HepG2 (cell line): ENCODE measurements at regions not wholly inside any gene's neighbourhood (a gene's known extent, or its start where the extent isn't known, plus 50 kb on each side); places are given as distances from the start of the nearest gene placed in this dataset.

Experiments
- ATAC-seq: fragments of 200-7000 bp; cut with Tn5 transposase; 3 replicates; pipeline ENCODE4 v1.9.1; 2020; ENCODE audit warnings: mild to moderate bottlenecking, moderate library complexity
- BruUV-seq: library from RNA; stranded (reverse); fragments of 400-500 nt; replicated peaks from 2 replicates; lab custom pipeline; 2021; lab: Mats Ljungman, UMichigan
- CTCF ChIA-PET: fragments of 300-600 bp; formaldehyde crosslinking; extraction: SDS; loops from one replicate; lab custom pipeline; 2021; ENCODE audit warnings: low total read pairs, inconsistent platforms, low intra/inter-chr PET ratio; lab: Yijun Ruan, JAX
- POLR2A ChIA-PET: fragments of 350-600 bp; sonication (Branson Sonifier 250); formaldehyde crosslinking; loops from one replicate; lab custom pipeline; 2020; ENCODE audit warnings: antibody characterized with exemption, inconsistent platforms; lab: Yijun Ruan, JAX
- DNase-seq: peaks from one replicate; pipeline ENCODE4 v3.0.0-alpha.2; 2015; ENCODE audit warnings: low spot score
- FAIRE-seq: peaks from 3 replicates; lab custom pipeline; 2011; peaks lifted over from hg19 to GRCh38; lab: Jason Lieb, UNC
- H2AFZ ChIP-seq: one replicate; pipeline ENCODE4 v1.6.1; 2011; ENCODE audit warnings: low read length, inconsistent platforms
- H3K27ac ChIP-seq: fragments of 300-600 bp; 3 replicates; pipeline ENCODE4 v1.8.0; 2011; ENCODE audit warnings: mixed run types, mild to moderate bottlenecking, mixed read lengths, low read length, inconsistent platforms; ENCODE audit not compliant: insufficient read depth; ENCODE audit errors: extremely low read length
- H3K27me3 ChIP-seq, 2 experiments: fragments of 200-600 bp in 1 of 2; 2 replicates in 1 of 2; 3 replicates in 1 of 2; pipeline versions ENCODE4 v1.6.0 to v1.8.0; 2011; ENCODE audit warnings: low read length in 2 of 2, mild to moderate bottlenecking in 2 of 2, moderate library complexity in 2 of 2, inconsistent platforms in 1 of 2; ENCODE audit not compliant: insufficient read depth in 2 of 2, control insufficient read depth in 1 of 2
- H3K36me3 ChIP-seq, 2 experiments: fragments of 200-600 bp in 1 of 2; replicated peaks in 1 of 2; 2 replicates in 1 of 2; 3 replicates in 1 of 2; pipeline versions ENCODE4 v1.5.1 to v1.8.0; 2011; ENCODE audit warnings: low read length in 2 of 2, inconsistent platforms in 1 of 2; ENCODE audit not compliant: insufficient read depth in 2 of 2, control insufficient read depth in 1 of 2
- H3K4me1 ChIP-seq: 2 replicates; pipeline ENCODE4 v1.5.1; 2012; ENCODE audit warnings: low read length, inconsistent platforms; ENCODE audit not compliant: insufficient read depth
- H3K4me2 ChIP-seq: 2 replicates; pipeline ENCODE4 v1.6.0; 2011; ENCODE audit warnings: low read depth, low read length, inconsistent platforms
- H3K4me3 ChIP-seq, 3 experiments: fragments of 200-600 bp in 1 of 3; sonication (generic), shearing (Covaris generic) in 1 of 3; replicated peaks in 1 of 3; 2 replicates each; pipeline ENCODE4 v1.5.1; 2011 to 2016; ENCODE audit warnings: low read length in 3 of 3, inconsistent platforms in 2 of 3, low read depth in 2 of 3, mild to moderate bottlenecking in 2 of 3, control low read depth in 1 of 3, mixed read lengths in 1 of 3; ENCODE audit not compliant: insufficient read depth in 1 of 3
- H3K79me2 ChIP-seq: one replicate; pipeline ENCODE4 v1.6.1; 2011; ENCODE audit warnings: low read length, inconsistent platforms; ENCODE audit not compliant: insufficient read depth
- H3K9ac ChIP-seq: 2 replicates; pipeline ENCODE4 v1.6.0; 2011; ENCODE audit warnings: mild to moderate bottlenecking, low read depth, low read length, inconsistent platforms; ENCODE audit not compliant: insufficient read depth
- H3K9me3 ChIP-seq: 2 replicates; pipeline ENCODE4 v1.5.1; 2012; ENCODE audit warnings: mild to moderate bottlenecking, low read length
- H4K20me1 ChIP-seq: 2 replicates; pipeline ENCODE4 v1.6.0; 2011; ENCODE audit warnings: inconsistent platforms, mild to moderate bottlenecking, low read length, moderate library complexity; ENCODE audit not compliant: insufficient read depth
- ATF7-NPFF ChIP-seq: sonication (generic); formaldehyde crosslinking; IDR thresholded peaks from 2 replicates; pipeline ENCODE4 v1.8.1; 2023; ENCODE audit warnings: mild to moderate bottlenecking, low read depth, missing genetic modification reagents, moderate library complexity
- DMAP1 ChIP-seq: IDR thresholded peaks from 2 replicates; pipeline ENCODE4 v1.6.1; 2016
- EEA1 ChIP-seq: sonication (generic); formaldehyde crosslinking; IDR thresholded peaks from 2 replicates; pipeline ENCODE4 v1.5.1; 2020; ENCODE audit warnings: mild to moderate bottlenecking, missing genetic modification reagents, borderline replicate concordance
- GABPA ChIP-seq, 2 experiments: IDR thresholded peaks; 2 replicates each; pipeline ENCODE4 v1.6.1; 2011 to 2016; ENCODE audit warnings: low read depth in 2 of 2, low read length in 1 of 2, missing biosample characterization in 1 of 2, missing genetic modification characterization in 1 of 2
- IKZF1 ChIP-seq: fragments of 450-650 bp; IDR thresholded peaks from 2 replicates; pipeline ENCODE4 v1.7.1; 2016
- JUND ChIP-seq: sonication (generic); formaldehyde crosslinking; IDR thresholded peaks from 2 replicates; pipeline ENCODE4 v1.8.0; 2022; ENCODE audit warnings: mild to moderate bottlenecking, missing genetic modification reagents
- KDM5A ChIP-seq: fragments of 200-600 bp; sonication (generic); IDR thresholded peaks from 2 replicates; pipeline ENCODE4 v1.7.0; 2018; ENCODE audit warnings: antibody characterized with exemption, mild to moderate bottlenecking, low read length, borderline replicate concordance
- NONO ChIP-seq, 2 experiments: fragments of 450-650 bp in 1 of 2; sonication (generic) in 1 of 2; formaldehyde crosslinking in 1 of 2; IDR thresholded peaks in 1 of 2; conservative IDR thresholded peaks in 1 of 2; 2 replicates each; pipeline versions ENCODE4 v1.6.1 to v1.8.0; 2017 to 2022; ENCODE audit warnings: mild to moderate bottlenecking in 1 of 2, missing genetic modification reagents in 1 of 2, moderate library complexity in 1 of 2
- SP140L ChIP-seq: sonication (generic); formaldehyde crosslinking; IDR thresholded peaks from 2 replicates; pipeline ENCODE4 v1.4.0; 2020; ENCODE audit warnings: missing genetic modification reagents, borderline replicate concordance
- TOPORS ChIP-seq: sonication (generic); formaldehyde crosslinking; IDR thresholded peaks from 2 replicates; pipeline ENCODE4 v1.8.0; 2023; ENCODE audit warnings: mild to moderate bottlenecking, missing genetic modification reagents
- ZBED4 ChIP-seq: sonication (generic); formaldehyde crosslinking; IDR thresholded peaks from 2 replicates; pipeline ENCODE4 v1.4.0; 2020; ENCODE audit warnings: missing genetic modification reagents, borderline replicate concordance
- ZBTB14 ChIP-seq: sonication (generic); formaldehyde crosslinking; IDR thresholded peaks from 2 replicates; pipeline ENCODE4 v1.4.0; 2020; ENCODE audit warnings: missing genetic modification reagents
- ZFAT ChIP-seq: sonication (generic); formaldehyde crosslinking; conservative IDR thresholded peaks from 2 replicates; pipeline ENCODE4 v1.8.1; 2023; ENCODE audit warnings: missing genetic modification reagents, inconsistent platforms
- ZMYM4 ChIP-seq: sonication (generic); formaldehyde crosslinking; IDR thresholded peaks from 2 replicates; pipeline ENCODE4 v1.8.1; 2023; ENCODE audit warnings: mild to moderate bottlenecking, missing genetic modification reagents
- ZNF224 ChIP-seq: sonication (generic); formaldehyde crosslinking; IDR thresholded peaks from 2 replicates; pipeline ENCODE4 v1.5.0; 2020; ENCODE audit warnings: mild to moderate bottlenecking, missing genetic modification reagents
- ZNF362 ChIP-seq: sonication (generic); formaldehyde crosslinking; IDR thresholded peaks from 2 replicates; pipeline ENCODE4 v1.4.0; 2020; ENCODE audit warnings: missing genetic modification reagents, mild to moderate bottlenecking, borderline replicate concordance
- ZSCAN30 ChIP-seq: sonication (generic); formaldehyde crosslinking; IDR thresholded peaks from 2 replicates; pipeline ENCODE4 v1.5.0; 2020; ENCODE audit warnings: mild to moderate bottlenecking, missing genetic modification reagents
- WGBS: methylation state at CpG from one replicate; pipeline ENCODE4 v1.1.6; 2017; ENCODE audit warnings: low lambda C conversion rate; 5-methylcytosine and 5-hydroxymethylcytosine counted together
- in situ Hi-C: cut with HindIII; loops from 2 replicates; pipeline ENCODE4 v1.10.0; 2017; ENCODE audit warnings: low pct_unique_long_range_greater_than_20kb; ENCODE audit not compliant: extremely low pct_ligation_motif_present
- intact Hi-C: fragments of 100-400 bp; cut with micrococcal nuclease; formaldehyde crosslinking; loops from one replicate; pipeline ENCODE4 v1.10.0; 2022; ENCODE audit not compliant: unreplicated experiment
- TF ChIP-seq, protein P1 (sequence below): sonication (generic); formaldehyde crosslinking; IDR thresholded peaks from 2 replicates; pipeline ENCODE4 v1.5.1; 2020; ENCODE audit warnings: mild to moderate bottlenecking, missing genetic modification reagents, borderline replicate concordance

DNA sequence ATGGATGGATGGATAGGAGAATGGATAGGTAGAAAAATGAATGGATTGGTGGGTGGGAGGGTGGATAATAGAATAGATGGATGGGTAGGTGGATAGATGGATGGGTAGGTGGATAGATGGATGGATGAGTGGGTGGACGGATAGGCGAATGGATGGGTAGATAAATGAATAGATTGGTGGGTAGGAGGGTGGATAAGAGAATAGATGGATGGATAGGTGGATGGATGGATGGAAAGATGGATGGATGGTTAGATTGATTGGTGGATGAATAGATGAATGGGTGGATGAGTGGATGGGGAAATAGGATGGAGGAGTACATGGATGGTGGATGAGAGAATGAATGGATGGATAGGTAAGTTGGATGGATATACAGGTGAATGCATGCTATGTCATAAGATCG, 110.5 kb downstream of the CEBPB start:
- Histone ChIP-seq H3K27me3 (no peaks in the 10 kb centered on the region; a peak in 1 of 5 replicates), H3K4me3 (no peak overlapping the region), H4K20me1 (no peaks in the 10 kb centered on the region), H3K4me2 (no peak overlapping the region), H3K4me1 (peaks cover 80% of the 10 kb centered on the region), H3K79me2 (no peaks in the 10 kb centered on the region), H2AFZ (no peak overlapping the region), H3K9me3 (no peaks in the 10 kb centered on the region), H3K9ac (no peak overlapping the region), H3K36me3 (no peaks in the 10 kb centered on the region), H3K27ac (no peak overlapping the region)
- 73% methylated on average over 3 of the region's 3 CpGs for WGBS
- DNase-seq (no peak), ATAC-seq (no peak), FAIRE-seq (no peak)
- no TSS peak for BruUV-seq
- intact Hi-C loops, result loop anchor here (10.0 kb wide), 1 partner anchor 176 kb away; no protein-coding TSS in a partner anchor
- POLR2A ChIA-PET, result interaction anchor here (1.0 kb wide), 1 partner anchor 68 kb away, joined by 4 read pairs; no protein-coding TSS in a partner anchor
- CTCF ChIA-PET, result no interaction called here
- in situ Hi-C loops, result no loop called here
- TF ChIP-seq ZFAT (CRISPR knock-in tag) (no peak), ZNF224 (CRISPR knock-in tag) (no peak), JUND (CRISPR knock-in tag) (no peak), ZBED4 (CRISPR knock-in tag) (no peak), IKZF1 (0 out of 2 replicates have a peak, but pooled peaks have one; percentile 70), ZBTB14 (CRISPR knock-in tag) (no peak), ATF7-NPFF (CRISPR knock-in tag) (no peak), GABPA (IDR thresholded peaks at IDR 0.05; ENCODE audit: low read depth, low read length) (no peak), GABPA (CRISPR knock-in tag; IDR thresholded peaks at IDR 0.05; ENCODE audit: low read depth) (no peak), ZNF362 (CRISPR knock-in tag) (no peak), ZMYM4 (no peak), TOPORS (no peak), ZSCAN30 (no peak), EEA1 (no peak), NONO (IDR thresholded peaks at IDR 0.05) (0 out of 2 replicates have a peak, but pooled peaks have one; percentile 70), NONO (CRISPR knock-in tag; conservative IDR thresholded peaks at IDR 0.05) (no peak), SP140L (no peak), DMAP1 (no peak), KDM5A (no peak)
- TF ChIP-seq, protein P1, sequence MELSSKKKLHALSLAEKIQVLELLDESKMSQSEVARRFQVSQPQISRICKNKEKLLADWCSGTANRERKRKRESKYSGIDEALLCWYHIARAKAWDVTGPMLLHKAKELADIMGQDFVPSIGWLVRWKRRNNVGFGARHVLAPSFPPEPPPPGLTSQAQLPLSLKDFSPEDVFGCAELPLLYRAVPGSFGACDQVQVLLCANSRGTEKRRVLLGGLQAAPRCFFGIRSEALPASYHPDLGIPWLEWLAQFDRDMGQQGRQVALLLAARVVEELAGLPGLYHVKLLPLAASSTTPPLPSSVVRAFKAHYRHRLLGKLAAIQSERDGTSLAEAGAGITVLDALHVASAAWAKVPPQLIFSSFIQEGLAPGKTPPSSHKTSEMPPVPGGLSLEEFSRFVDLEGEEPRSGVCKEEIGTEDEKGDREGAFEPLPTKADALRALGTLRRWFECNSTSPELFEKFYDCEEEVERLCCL, result no peak
